Spleen (tissue), 7 donors: ENCODE measurements at regions not wholly inside any gene's neighbourhood (a gene's known extent, or its start where the extent isn't known, plus 50 kb on each side); places are given as distances from the start of the nearest gene placed in this dataset.

Experiments
- POLR2A ChIP-seq, 3 donors: fragments of 450-650 bp; IDR thresholded peaks; one replicate each; pipeline ENCODE4 v1.5.1; 2017; ENCODE audit warnings: antibody characterized with exemption in 3 of 3, mild to moderate bottlenecking in 1 of 3
- POLR2AphosphoS5 ChIP-seq, 3 donors: sonication (generic); formaldehyde crosslinking; IDR thresholded peaks; one replicate each; pipeline ENCODE4 v1.5.1; 2017; ENCODE audit warnings: antibody characterized with exemption in 3 of 3
- TF ChIP-seq, protein P1 (sequence below), 11 experiments: fragments of 200-600 bp in 7 of 11; fragments of 450-650 bp in 4 of 11; sonication (generic) in 4 of 11; IDR thresholded peaks in 8 of 11; conservative IDR thresholded peaks in 3 of 11; 1 replicate in 7 of 11; 2 replicates in 4 of 11; pipeline versions ENCODE4 v1.4.0 to v1.8.0; 2016 to 2021; ENCODE audit warnings: antibody characterized with exemption in 11 of 11, inconsistent platforms in 4 of 11, mild to moderate bottlenecking in 1 of 11
- donor health status: DM: no; HTN: no; CAD: no; lungs with moderate emphysema.
- donor health status: DM: no; HTN: no; CAD: no.
- donor health status: DM: no; HTN: no; CAD: no.

DNA sequence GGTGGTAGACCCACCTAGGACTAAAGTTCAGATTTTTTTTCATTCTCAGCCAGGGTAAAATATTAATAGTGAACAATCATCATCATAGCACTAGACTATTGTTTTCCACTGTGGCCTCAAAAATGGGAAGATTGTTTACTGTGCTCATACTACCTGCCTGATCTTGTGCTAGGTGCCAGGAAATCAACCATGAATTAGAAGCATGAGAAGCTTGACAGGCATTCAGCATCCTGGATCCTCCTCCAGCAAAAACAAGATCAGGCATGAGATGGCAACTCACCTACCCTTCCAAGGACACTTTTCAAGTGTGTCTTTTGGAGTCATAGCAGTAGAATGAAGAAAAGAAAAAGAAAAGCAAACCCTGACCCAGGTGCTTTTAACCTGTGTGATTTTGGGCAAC lies 174.2 kb downstream of the CYLD start:
- TF ChIP-seq, protein P1, sequence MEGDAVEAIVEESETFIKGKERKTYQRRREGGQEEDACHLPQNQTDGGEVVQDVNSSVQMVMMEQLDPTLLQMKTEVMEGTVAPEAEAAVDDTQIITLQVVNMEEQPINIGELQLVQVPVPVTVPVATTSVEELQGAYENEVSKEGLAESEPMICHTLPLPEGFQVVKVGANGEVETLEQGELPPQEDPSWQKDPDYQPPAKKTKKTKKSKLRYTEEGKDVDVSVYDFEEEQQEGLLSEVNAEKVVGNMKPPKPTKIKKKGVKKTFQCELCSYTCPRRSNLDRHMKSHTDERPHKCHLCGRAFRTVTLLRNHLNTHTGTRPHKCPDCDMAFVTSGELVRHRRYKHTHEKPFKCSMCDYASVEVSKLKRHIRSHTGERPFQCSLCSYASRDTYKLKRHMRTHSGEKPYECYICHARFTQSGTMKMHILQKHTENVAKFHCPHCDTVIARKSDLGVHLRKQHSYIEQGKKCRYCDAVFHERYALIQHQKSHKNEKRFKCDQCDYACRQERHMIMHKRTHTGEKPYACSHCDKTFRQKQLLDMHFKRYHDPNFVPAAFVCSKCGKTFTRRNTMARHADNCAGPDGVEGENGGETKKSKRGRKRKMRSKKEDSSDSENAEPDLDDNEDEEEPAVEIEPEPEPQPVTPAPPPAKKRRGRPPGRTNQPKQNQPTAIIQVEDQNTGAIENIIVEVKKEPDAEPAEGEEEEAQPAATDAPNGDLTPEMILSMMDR (IDR thresholded peaks at IDR 0.05 in 8 of 11, conservative IDR thresholded peaks at IDR 0.05 in 3 of 11) = no peak
- TF ChIP-seq POLR2A (IDR thresholded peaks at IDR 0.05) = no peak
- no peak for TF ChIP-seq POLR2AphosphoS5 (IDR thresholded peaks at IDR 0.05)
